BJ (cell line): ENCODE measurements at regions not wholly inside any gene's neighbourhood (a gene's known extent, or its start where the extent isn't known, plus 50 kb on each side); places are given as distances from the start of the nearest gene placed in this dataset.

ENCODE experiments used
- CTCF ChIA-PET: fragments of 350-600 bp; formaldehyde crosslinking; extraction: SDS; loops from one replicate; lab custom pipeline; 2021; ENCODE audit warnings: antibody characterized with exemption, inconsistent platforms; lab: Yijun Ruan, JAX
- POLR2A ChIA-PET: fragments of 300-600 bp; sonication (Branson Sonifier 250); formaldehyde crosslinking; extraction: SDS; loops from one replicate; lab custom pipeline; 2021; ENCODE audit warnings: antibody characterized with exemption; lab: Charles Lee
- DNase-seq: peaks from one replicate; pipeline ENCODE4 v3.0.0-alpha.2; 2011; ENCODE audit warnings: low read depth
- H3K27me3 ChIP-seq: 2 replicates; pipeline ENCODE4 v1.6.0; 2011; ENCODE audit warnings: low read length; ENCODE audit not compliant: control insufficient read depth, insufficient read depth
- H3K36me3 ChIP-seq: 2 replicates; pipeline ENCODE4 v1.5.1; 2011; ENCODE audit warnings: low read length; ENCODE audit not compliant: control insufficient read depth, insufficient read depth
- H3K4me3 ChIP-seq: 2 replicates; pipeline ENCODE4 v1.5.1; 2011; ENCODE audit warnings: low read depth, mild to moderate bottlenecking, control low read depth, low read length
- TF ChIP-seq, protein P1 (sequence below): IDR thresholded peaks from 2 replicates; pipeline ENCODE4 v1.5.1; 2011; ENCODE audit warnings: low read depth, mild to moderate bottlenecking, control low read depth, inconsistent platforms, low read length, moderate library complexity; ENCODE audit not compliant: insufficient read depth

DNA sequence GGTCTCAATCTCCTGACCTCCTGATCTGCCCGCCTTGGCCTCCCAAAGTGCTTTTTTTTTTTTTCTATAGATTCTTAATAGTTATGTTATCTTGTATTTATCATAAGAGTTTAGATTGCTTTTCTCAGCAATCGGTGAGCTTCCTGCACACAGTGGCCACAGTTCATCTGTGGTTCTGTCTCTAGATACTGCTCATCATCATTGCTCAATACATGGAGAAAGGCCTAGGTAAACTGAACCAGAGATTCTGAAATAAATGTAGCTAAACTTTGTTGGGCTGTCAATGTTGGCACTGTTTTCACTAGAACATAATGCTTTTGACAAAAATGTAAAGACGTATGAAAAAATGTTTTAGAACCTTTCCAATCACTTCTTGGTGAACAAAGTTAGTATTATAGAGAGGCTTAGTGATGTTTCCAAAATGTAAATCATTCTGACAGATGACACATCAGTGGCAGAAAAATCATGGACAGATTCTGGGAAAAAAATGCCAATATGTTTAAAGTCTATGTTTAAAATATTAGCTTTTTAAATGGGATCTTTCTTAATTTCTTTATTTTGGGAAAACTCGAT, 50.0 kb upstream of the LIMCH1 start:
- no peak for DNase-seq
- no peaks in the 10 kb centered on the region for H3K27me3 ChIP-seq
- H3K36me3 ChIP-seq, result no peaks in the 10 kb centered on the region
- ChIA-PET POLR2A (no interaction called here), CTCF (no interaction called here)
- TF ChIP-seq, protein P1, sequence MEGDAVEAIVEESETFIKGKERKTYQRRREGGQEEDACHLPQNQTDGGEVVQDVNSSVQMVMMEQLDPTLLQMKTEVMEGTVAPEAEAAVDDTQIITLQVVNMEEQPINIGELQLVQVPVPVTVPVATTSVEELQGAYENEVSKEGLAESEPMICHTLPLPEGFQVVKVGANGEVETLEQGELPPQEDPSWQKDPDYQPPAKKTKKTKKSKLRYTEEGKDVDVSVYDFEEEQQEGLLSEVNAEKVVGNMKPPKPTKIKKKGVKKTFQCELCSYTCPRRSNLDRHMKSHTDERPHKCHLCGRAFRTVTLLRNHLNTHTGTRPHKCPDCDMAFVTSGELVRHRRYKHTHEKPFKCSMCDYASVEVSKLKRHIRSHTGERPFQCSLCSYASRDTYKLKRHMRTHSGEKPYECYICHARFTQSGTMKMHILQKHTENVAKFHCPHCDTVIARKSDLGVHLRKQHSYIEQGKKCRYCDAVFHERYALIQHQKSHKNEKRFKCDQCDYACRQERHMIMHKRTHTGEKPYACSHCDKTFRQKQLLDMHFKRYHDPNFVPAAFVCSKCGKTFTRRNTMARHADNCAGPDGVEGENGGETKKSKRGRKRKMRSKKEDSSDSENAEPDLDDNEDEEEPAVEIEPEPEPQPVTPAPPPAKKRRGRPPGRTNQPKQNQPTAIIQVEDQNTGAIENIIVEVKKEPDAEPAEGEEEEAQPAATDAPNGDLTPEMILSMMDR, result no peak
- H3K4me3 ChIP-seq, result no peak overlapping the region
